Activated CD4-positive, alpha-beta T cell treated with anti-CD3 and anti-CD28 coated beads, Interleukin-2, Interleukin-4, amounts not matched to agents 100 ng/mL and 50 ng/mL, durations not matched to agents 16 hours and 8 hours (primary cell): ENCODE measurements at regions not wholly inside any gene's neighbourhood (a gene's known extent, or its start where the extent isn't known, plus 50 kb on each side); places are given as distances from the start of the nearest gene placed in this dataset.
"Not testable (repeated sequence)": the region's sequence is repeated elsewhere in the genome, so short reads cannot be mapped to it uniquely, and the experiment has no call there.

Experiments used
- DNase-seq: peaks from one replicate; pipeline ENCODE4 v3.0.0-alpha.2; 2020; ENCODE audit warnings: low spot score

GRCh38 chr4:188663369-188663768 is 524.1 kb downstream of the TRIML1 start:
- DNase-seq = no peak

- DNase-seq = no peak
Observed at GRCh38 chr4:188665491-188666457, 526.5 kb downstream of the TRIML1 start.

GRCh38 chr4:188678691-188679090 is 539.5 kb downstream of the TRIML1 start:
- DNase-seq = not testable (repeated sequence)

DNA sequence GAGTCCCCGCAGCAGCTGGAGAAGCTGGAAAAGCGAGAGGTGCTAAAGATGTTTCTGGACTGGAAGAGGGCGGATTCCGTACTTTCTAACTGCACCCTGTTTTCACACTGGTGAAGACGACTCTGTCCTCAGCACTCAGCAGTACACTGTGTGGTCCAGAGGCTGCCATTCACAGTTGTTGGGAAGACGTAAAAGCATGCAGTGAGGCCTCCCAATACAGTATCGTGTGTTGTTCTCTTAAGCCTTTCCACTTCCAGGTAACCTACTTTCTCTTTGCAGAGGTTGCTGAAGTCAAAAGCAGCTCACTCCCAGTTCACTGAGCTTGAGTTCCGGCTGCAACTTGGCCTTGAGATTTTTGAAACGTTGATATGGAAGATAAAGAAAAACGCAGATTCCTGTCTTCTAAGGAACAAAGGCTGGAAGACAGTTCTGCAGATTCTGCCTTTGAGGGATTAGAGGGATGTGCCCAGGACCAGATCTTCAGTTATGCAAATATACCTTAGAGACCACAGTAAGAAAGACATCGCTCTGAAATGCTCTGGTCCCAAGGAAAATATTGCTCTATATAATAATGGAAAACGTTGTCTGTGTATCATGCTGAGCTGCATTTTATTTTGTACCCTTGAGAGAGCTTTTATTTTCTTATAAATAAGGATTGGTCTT is 540.9 kb downstream of the TRIML1 start:
- no peak for DNase-seq

- DNase-seq = no peak
Observed at GRCh38 chr4:188680667-188681063, 541.4 kb downstream of the TRIML1 start.

DNA sequence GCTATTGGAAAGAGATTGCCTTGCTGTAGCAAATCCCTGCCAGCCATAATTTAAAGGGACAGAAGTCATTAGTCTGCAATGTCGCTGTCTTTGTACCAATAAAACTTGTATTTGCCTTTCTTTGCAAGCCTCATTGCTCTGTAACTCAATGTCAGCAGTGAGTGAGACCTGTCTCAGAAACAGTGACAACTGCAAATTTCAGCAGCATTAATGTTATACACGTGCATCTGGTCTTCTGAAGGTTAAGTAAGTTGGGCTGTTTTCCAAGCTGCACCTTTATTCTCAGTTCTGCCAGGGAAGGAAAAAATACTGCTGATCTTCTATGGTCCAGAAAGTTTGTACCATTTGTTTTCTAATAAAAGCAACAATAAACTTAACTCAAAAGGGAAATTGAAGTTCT is 543.1 kb downstream of the TRIML1 start:
- DNase-seq = no peak

- no peak for DNase-seq
Observed at GRCh38 chr4:188683571-188683970, 544.3 kb downstream of the TRIML1 start.

- no peak for DNase-seq
Observed at GRCh38 chr4:188688956-188689355, 549.7 kb downstream of the TRIML1 start.

DNA sequence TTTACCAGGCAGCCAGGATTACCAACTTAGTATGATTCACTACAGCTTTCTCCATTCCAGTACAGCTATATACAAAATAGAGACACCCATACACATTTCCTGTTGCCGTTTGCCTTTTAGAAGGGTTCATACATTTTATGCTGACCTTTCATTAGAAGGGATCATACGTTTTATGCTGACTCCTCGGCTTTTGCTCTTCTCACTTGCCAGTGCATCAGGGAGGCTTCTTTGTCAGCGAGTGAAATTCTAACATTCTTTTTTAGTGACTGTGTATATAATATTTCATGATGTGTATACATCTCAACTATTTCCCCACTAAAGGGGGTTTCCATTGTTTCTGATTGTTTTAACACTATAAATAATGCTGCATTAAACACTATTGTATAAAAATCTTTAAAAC is 552.6 kb downstream of the TRIML1 start:
- DNase-seq = no peak

- no peak for DNase-seq
Observed at GRCh38 chr4:188695261-188695660, 556.0 kb downstream of the TRIML1 start.

DNA sequence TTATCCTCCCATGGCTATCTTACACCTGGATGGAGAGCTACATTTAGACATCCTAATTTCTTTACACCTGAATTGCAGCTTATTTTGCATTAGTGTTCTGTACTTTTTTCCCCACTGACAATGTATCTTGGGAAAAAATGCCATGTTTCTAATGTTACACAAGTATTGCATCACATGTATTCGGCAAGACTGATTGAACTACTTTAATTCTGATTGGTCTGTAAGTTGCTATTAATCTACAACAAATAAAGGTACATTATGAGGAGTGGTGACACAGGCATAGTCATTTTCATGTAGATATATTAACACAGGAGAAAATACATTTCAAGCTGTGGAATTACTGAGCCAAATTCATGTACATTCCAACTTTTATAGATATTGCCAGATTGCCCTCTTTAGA is 558.0 kb downstream of the TRIML1 start:
- DNase-seq = no peak

DNA sequence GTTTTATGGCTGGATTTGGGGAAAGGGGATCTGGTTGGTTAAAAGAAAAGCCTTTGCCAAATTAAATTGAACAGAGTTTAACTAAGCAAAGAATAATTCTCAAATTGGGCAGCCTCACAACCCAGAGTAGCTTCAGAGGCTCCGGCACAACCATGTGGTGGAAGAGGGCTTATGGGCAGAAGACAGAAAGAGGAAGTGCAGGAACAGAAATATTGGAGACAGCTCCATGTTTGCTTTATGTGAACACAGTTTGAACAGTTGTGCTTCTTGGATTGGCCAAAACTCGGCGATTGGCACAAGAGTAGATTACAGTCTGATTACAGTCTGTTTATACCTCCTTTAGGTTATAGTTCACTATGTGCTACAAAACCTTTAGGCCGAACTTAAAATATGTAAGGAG is 562.7 kb downstream of the TRIML1 start:
- no peak for DNase-seq

GRCh38 chr4:188704288-188704687 is 565.0 kb downstream of the TRIML1 start:
- DNase-seq = no peak

- no peak for DNase-seq
Observed at GRCh38 chr4:188707036-188707435, 567.8 kb downstream of the TRIML1 start.

DNA sequence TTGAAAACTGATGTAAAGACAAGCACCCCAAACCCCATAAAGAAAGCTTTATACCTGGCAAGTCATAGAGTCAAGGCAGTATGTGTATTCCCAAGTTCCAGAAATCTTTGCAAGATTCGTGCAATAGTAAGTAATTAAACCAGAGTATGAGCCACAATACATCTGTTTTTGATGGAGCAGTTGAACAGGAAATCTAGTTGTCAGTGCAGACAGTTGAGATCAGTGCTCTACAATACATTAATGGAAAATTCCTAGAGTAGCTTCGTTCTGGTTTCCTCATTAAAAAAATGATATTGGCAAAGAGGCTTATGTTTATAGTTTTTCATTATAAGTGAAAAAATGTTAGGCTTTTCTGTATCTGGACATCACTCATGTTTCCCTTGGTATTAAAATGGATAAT is 575.3 kb downstream of the TRIML1 start:
- no peak for DNase-seq

- no peak for DNase-seq
Observed at GRCh38 chr4:188714907-188715306, 575.7 kb downstream of the TRIML1 start.

- DNase-seq = no peak
Observed at GRCh38 chr4:188717661-188718060, 578.4 kb downstream of the TRIML1 start.

DNA sequence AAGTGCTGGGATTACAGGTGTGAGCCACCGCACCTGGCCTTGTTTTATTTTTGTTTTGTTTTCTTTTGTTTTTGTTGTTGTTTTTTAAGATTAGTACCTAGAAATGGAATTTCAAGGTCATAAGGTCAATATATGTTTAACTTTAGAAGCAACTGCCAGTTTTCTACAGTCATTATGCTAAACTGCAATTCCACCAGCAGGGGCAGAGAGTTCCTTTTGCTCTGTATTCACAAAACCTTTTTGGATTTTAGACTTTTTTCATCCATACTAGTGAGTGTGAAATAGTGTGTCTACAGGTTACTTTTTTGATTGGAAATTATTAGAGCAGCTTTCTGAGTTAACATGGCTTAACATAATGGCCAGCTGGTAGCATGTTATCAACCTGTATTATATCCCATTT is 580.6 kb downstream of the TRIML1 start:
- no peak for DNase-seq

GRCh38 chr4:188722911-188723310 is 583.7 kb downstream of the TRIML1 start:
- DNase-seq = no peak

- no peak for DNase-seq
Observed at GRCh38 chr4:188727746-188728145, 588.5 kb downstream of the TRIML1 start.

GRCh38 chr4:188728359-188728758 is 589.1 kb downstream of the TRIML1 start:
- DNase-seq = no peak

GRCh38 chr4:188732131-188732530 is 592.9 kb downstream of the TRIML1 start:
- no peak for DNase-seq

GRCh38 chr4:188735082-188735481 is 595.8 kb downstream of the TRIML1 start:
- no peak for DNase-seq
